Esophagus squamous epithelium (tissue), 4 donors: ENCODE measurements at regions not wholly inside any gene's neighbourhood (a gene's known extent, or its start where the extent isn't known, plus 50 kb on each side); places are given as distances from the start of the nearest gene placed in this dataset.

Experiments
- CTCF ChIP-seq, 6 experiments: fragments of 450-650 bp in 4 of 6; fragments of 200-600 bp in 2 of 6; sonication (generic) in 2 of 6; IDR thresholded peaks; one replicate each; pipeline ENCODE4 v1.5.1; 2016 to 2019; ENCODE audit warnings: antibody characterized with exemption in 6 of 6, mild to moderate bottlenecking in 4 of 6, moderate library complexity in 4 of 6
- POLR2A ChIP-seq, 4 donors: fragments of 450-650 bp; IDR thresholded peaks; one replicate each; pipeline ENCODE4 v1.6.1; 2017; ENCODE audit warnings: antibody characterized with exemption in 4 of 4, mild to moderate bottlenecking in 4 of 4, moderate library complexity in 3 of 4

- no peak for TF ChIP-seq CTCF (IDR thresholded peaks at IDR 0.05)
- no peak for TF ChIP-seq POLR2A (IDR thresholded peaks at IDR 0.05)
Measured at GRCh38 chr13:95426631-95427030, 125.4 kb upstream of the ABCC4 start.
